GM13977 (cell line): ENCODE measurements at regions not wholly inside any gene's neighbourhood (a gene's known extent, or its start where the extent isn't known, plus 50 kb on each side); places are given as distances from the start of the nearest gene placed in this dataset.

Experiments used
- DNase-seq: peaks from one replicate; pipeline ENCODE4 v3.0.0; 2012; ENCODE audit warnings: low spot score
- CTCF ChIP-seq: IDR thresholded peaks from 2 replicates; pipeline ENCODE4 v1.5.1; 2012; ENCODE audit warnings: mild to moderate bottlenecking, control low read depth; ENCODE audit not compliant: insufficient read depth; ENCODE audit errors: extremely low read depth, missing control alignments
- in situ Hi-C: fragments of 300-500 bp; cut with MboI; formaldehyde crosslinking; loops from one replicate; pipeline ENCODE4 v1.12.0; 2022; ENCODE audit warnings: low sequenced_read_pairs, low pct_unique_long_range_greater_than_20kb, mixed read lengths, inconsistent platforms; ENCODE audit not compliant: unreplicated experiment

GRCh38 chr1:73627723-73628122, 570.3 kb downstream of the LRRIQ3 start:
- peak; percentile 32 for TF ChIP-seq CTCF
- in situ Hi-C loops, result no loop called here
- no peak for DNase-seq

- in situ Hi-C loops, result no loop called here
- no peak for DNase-seq
These were observed 571.6 kb downstream of the LRRIQ3 start for GRCh38 chr1:73626326-73626725.

GRCh38 chr1:73623946-73624345, 574.0 kb downstream of the LRRIQ3 start:
- TF ChIP-seq CTCF, result no peak
- DNase-seq, result no peak
- in situ Hi-C loops, result no loop called here

More at GRCh38 chr1:73626326-73626725, 571.6 kb downstream of the LRRIQ3 start:
- no peak for TF ChIP-seq CTCF

GRCh38 chr1:73617145-73617544, 580.8 kb downstream of the LRRIQ3 start:
- no peak for TF ChIP-seq CTCF
- in situ Hi-C loops, result no loop called here
- no peak for DNase-seq

GRCh38 chr1:73611681-73612080, 586.3 kb downstream of the LRRIQ3 start:
- DNase-seq, result no peak
- in situ Hi-C loops, result no loop called here
- TF ChIP-seq CTCF, result no peak

GRCh38 chr1:73604739-73605138, 593.2 kb downstream of the LRRIQ3 start:
- in situ Hi-C loops, result no loop called here
- no peak for TF ChIP-seq CTCF
- no peak for DNase-seq

- in situ Hi-C loops, result no loop called here
- TF ChIP-seq CTCF, result no peak
- DNase-seq, result no peak
These were observed 593.8 kb downstream of the LRRIQ3 start for GRCh38 chr1:73604211-73604610.
